HCT116 (cell line): ENCODE measurements at regions not wholly inside any gene's neighbourhood (a gene's known extent, or its start where the extent isn't known, plus 50 kb on each side); places are given as distances from the start of the nearest gene placed in this dataset.

Source experiments
- ATAC-seq: fragments of 200-7000 bp; cut with Tn5 transposase; 2 replicates; pipeline ENCODE4 v1.9.1; 2020; ENCODE audit warnings: mild to moderate bottlenecking, moderate library complexity
- BruUV-seq: library from RNA; stranded (reverse); fragments of 400-500 nt; replicated peaks from 2 replicates; lab custom pipeline; 2021; lab: Mats Ljungman, UMichigan
- CTCF ChIA-PET: fragments of 300-600 bp; sonication (Branson Sonifier 250); formaldehyde crosslinking; loops from one replicate; lab custom pipeline; 2021; ENCODE audit warnings: antibody characterized with exemption; lab: Charles Lee
- POLR2A ChIA-PET: fragments of 300-600, 350-600 bp; sonication (Branson Sonifier 250); formaldehyde crosslinking; loops from one replicate; lab custom pipeline; 2021; ENCODE audit warnings: antibody characterized with exemption; lab: Charles Lee
- RAD21 ChIA-PET, 2 experiments: fragments of 300-600 bp; sonication (Branson Sonifier 250); formaldehyde crosslinking; loops; one replicate each; lab custom pipeline; 2023; ENCODE audit warnings: low total read pairs in 2 of 2; ENCODE audit not compliant: uncharacterized antibody in 2 of 2, unreplicated experiment in 2 of 2, low non-redundant PET in 1 of 2; lab: Charles Lee
- DNase-seq: peaks from one replicate; pipeline ENCODE4 v3.0.0-alpha.2; 2010; ENCODE audit warnings: low read depth, low spot score
- H2AFZ ChIP-seq: fragments of 200-600 bp; shearing (Covaris generic), sonication (generic); 2 replicates; pipeline ENCODE4 v1.6.1; 2017; ENCODE audit warnings: low read depth, mixed run types, mixed read lengths, antibody characterized with exemption, low read length; ENCODE audit not compliant: poor library complexity, severe bottlenecking
- H3K27ac ChIP-seq: 2 replicates; pipeline ENCODE4 v1.5.1; 2012; ENCODE audit warnings: low read depth, low read length
- H3K27me3 ChIP-seq: fragments of 200-600 bp; sonication (generic); 2 replicates; pipeline ENCODE4 v1.6.1; 2016; ENCODE audit warnings: mixed run types, low read length, mixed read lengths; ENCODE audit not compliant: insufficient read depth
- H3K36me3 ChIP-seq, 2 experiments: fragments of 200-500 bp in 1 of 2; fragments of 200-600 bp in 1 of 2; sonication (Bioruptor generic) in 1 of 2; sonication (generic) in 1 of 2; 2 replicates each; pipeline versions ENCODE4 v1.5.1 to v1.6.1; 2014 to 2016; ENCODE audit warnings: low read length in 2 of 2, inconsistent platforms in 1 of 2, mixed read lengths in 1 of 2, mixed run types in 1 of 2; ENCODE audit not compliant: insufficient read depth in 2 of 2, control insufficient read depth in 1 of 2
- H3K4me1 ChIP-seq, 2 experiments: fragments of 200-600 bp in 1 of 2; sonication (generic) in 1 of 2; 2 replicates each; pipeline versions ENCODE4 v1.5.1 to v1.6.1; 2012 to 2017; ENCODE audit warnings: low read length in 2 of 2, inconsistent platforms in 1 of 2, mild to moderate bottlenecking in 1 of 2, mixed read lengths in 1 of 2, mixed run types in 1 of 2, moderate library complexity in 1 of 2; ENCODE audit not compliant: insufficient read depth in 2 of 2, control insufficient read depth in 1 of 2
- H3K4me2 ChIP-seq: fragments of 200-600 bp; sonication (generic); 2 replicates; pipeline ENCODE4 v1.6.1; 2017; ENCODE audit warnings: mixed run types, low read length, mixed read lengths
- H3K4me3 ChIP-seq, 2 experiments: fragments of 200-600 bp in 1 of 2; sonication (generic) in 1 of 2; replicated peaks in 1 of 2; 2 replicates each; pipeline ENCODE4 v1.5.1; 2011 to 2016; ENCODE audit warnings: low read length in 2 of 2, control low read depth in 1 of 2, low read depth in 1 of 2, mild to moderate bottlenecking in 1 of 2, mixed read lengths in 1 of 2, mixed run types in 1 of 2
- H3K79me2 ChIP-seq: fragments of 200-600 bp; sonication (generic); 2 replicates; pipeline ENCODE4 v1.6.1; 2017; ENCODE audit warnings: mild to moderate bottlenecking, mixed run types, low read length, moderate library complexity, mixed read lengths; ENCODE audit not compliant: insufficient read depth
- H3K9ac ChIP-seq: fragments of 200-600 bp; sonication (generic); 2 replicates; pipeline ENCODE4 v1.6.1; 2016; ENCODE audit warnings: low read length, mixed read lengths
- H3K9me2 ChIP-seq: fragments of 200-600 bp; sonication (generic), shearing (Covaris generic); 2 replicates; pipeline ENCODE4 v1.6.1; 2017; ENCODE audit warnings: mixed run types, mild to moderate bottlenecking, moderate library complexity; ENCODE audit not compliant: insufficient read depth
- H3K9me3 ChIP-seq, 2 experiments: fragments of 200-500 bp in 1 of 2; fragments of 200-600 bp in 1 of 2; sonication (Bioruptor generic) in 1 of 2; sonication (generic) in 1 of 2; 2 replicates each; pipeline ENCODE4 v1.6.1; 2014 to 2017; ENCODE audit warnings: low read length in 2 of 2, mixed read lengths in 2 of 2, inconsistent platforms in 1 of 2, low read depth in 1 of 2, mild to moderate bottlenecking in 1 of 2, mixed run types in 1 of 2, moderate library complexity in 1 of 2; ENCODE audit not compliant: control insufficient read depth in 1 of 2, insufficient read depth in 1 of 2
- H4K20me1 ChIP-seq: fragments of 200-600 bp; sonication (generic), shearing (Covaris generic); 2 replicates; pipeline ENCODE4 v1.6.1; 2017; ENCODE audit warnings: mixed run types, mild to moderate bottlenecking, moderate library complexity; ENCODE audit not compliant: insufficient read depth
- ATF3 ChIP-seq: IDR thresholded peaks from 2 replicates; pipeline ENCODE4 v1.6.1; 2012
- CBX3 ChIP-seq: IDR thresholded peaks from 2 replicates; pipeline ENCODE4 v1.6.1; 2012; ENCODE audit warnings: low read depth
- CEBPB ChIP-seq: IDR thresholded peaks from 2 replicates; pipeline ENCODE4 v1.6.1; 2012; ENCODE audit warnings: low read depth
- CTCF ChIP-seq, 3 experiments: fragments of 200-600 bp in 1 of 3; sonication (generic) in 1 of 3; IDR thresholded peaks in 2 of 3; conservative IDR thresholded peaks in 1 of 3; 2 replicates each; pipeline ENCODE4 v1.5.1; 2012 to 2017; ENCODE audit warnings: low read depth in 2 of 3, low read length in 2 of 3, antibody characterized with exemption in 1 of 3, borderline replicate concordance in 1 of 3, control low read depth in 1 of 3, mild to moderate bottlenecking in 1 of 3, mixed read lengths in 1 of 3, mixed run types in 1 of 3, moderate library complexity in 1 of 3; ENCODE audit not compliant: insufficient read depth in 1 of 3
- EGR1 ChIP-seq: IDR thresholded peaks from 2 replicates; pipeline ENCODE4 v1.6.1; 2012; ENCODE audit warnings: low read depth
- EZH2phosphoT487 ChIP-seq: fragments of 200-600 bp; IDR thresholded peaks from 2 replicates; pipeline ENCODE4 v1.6.1; 2018; ENCODE audit warnings: antibody characterized with exemption, borderline replicate concordance
- FOSL1 ChIP-seq: IDR thresholded peaks from 2 replicates; pipeline ENCODE4 v1.6.1; 2012; ENCODE audit warnings: low read depth
- JUND ChIP-seq: IDR thresholded peaks from 2 replicates; pipeline ENCODE4 v1.6.1; 2012
- POLR2A ChIP-seq: IDR thresholded peaks from 2 replicates; pipeline ENCODE4 v1.7.0; 2011; ENCODE audit warnings: borderline replicate concordance; ENCODE audit not compliant: insufficient read depth, insufficient read length; ENCODE audit errors: extremely low read depth
- RAD21 ChIP-seq: IDR thresholded peaks from 2 replicates; pipeline ENCODE4 v1.6.1; 2012; ENCODE audit warnings: low read depth, mild to moderate bottlenecking
- SIN3A ChIP-seq: IDR thresholded peaks from 2 replicates; pipeline ENCODE4 v1.6.1; 2012; ENCODE audit warnings: low read depth
- SP1 ChIP-seq: IDR thresholded peaks from 2 replicates; pipeline ENCODE4 v1.6.1; 2012; ENCODE audit warnings: low read depth
- SRF ChIP-seq: IDR thresholded peaks from 2 replicates; pipeline ENCODE4 v1.6.1; 2012; ENCODE audit warnings: low read depth
- TCF7L2 ChIP-seq: IDR thresholded peaks from 2 replicates; pipeline ENCODE4 v1.7.0; 2011; ENCODE audit warnings: borderline replicate concordance, inconsistent platforms; ENCODE audit not compliant: insufficient read depth, insufficient read length; ENCODE audit errors: extremely low read depth
- YY1 ChIP-seq: IDR thresholded peaks from 2 replicates; pipeline ENCODE4 v1.6.1; 2011; ENCODE audit warnings: low read length, low read depth, moderate library complexity, mild to moderate bottlenecking; ENCODE audit not compliant: insufficient replicate concordance; ENCODE audit errors: extremely low read depth
- ZBTB33 ChIP-seq: IDR thresholded peaks from 2 replicates; pipeline ENCODE4 v1.6.1; 2011; ENCODE audit warnings: mild to moderate bottlenecking, low read length, moderate library complexity; ENCODE audit not compliant: insufficient replicate concordance; ENCODE audit errors: extremely low read depth
- ZFX ChIP-seq: fragments of 450-650 bp; IDR thresholded peaks from 2 replicates; pipeline ENCODE4 v1.6.1; 2017
- ZNF274 ChIP-seq: fragments of 200-500 bp; sonication (Bioruptor generic); IDR thresholded peaks from 2 replicates; pipeline ENCODE4 v1.6.1; 2014; ENCODE audit warnings: mild to moderate bottlenecking, low read depth, low read length, inconsistent platforms
- intact Hi-C: fragments of 100-400 bp; cut with micrococcal nuclease; formaldehyde crosslinking; loops from 2 replicates; pipeline ENCODE4 v1.10.0; 2022
- TF ChIP-seq, protein P1 (sequence below): IDR thresholded peaks from 2 replicates; pipeline ENCODE4 v1.6.1; 2012
- TF ChIP-seq, protein P2 (sequence below): IDR thresholded peaks from 2 replicates; pipeline ENCODE4 v1.6.1; 2012; ENCODE audit warnings: low read depth

DNA sequence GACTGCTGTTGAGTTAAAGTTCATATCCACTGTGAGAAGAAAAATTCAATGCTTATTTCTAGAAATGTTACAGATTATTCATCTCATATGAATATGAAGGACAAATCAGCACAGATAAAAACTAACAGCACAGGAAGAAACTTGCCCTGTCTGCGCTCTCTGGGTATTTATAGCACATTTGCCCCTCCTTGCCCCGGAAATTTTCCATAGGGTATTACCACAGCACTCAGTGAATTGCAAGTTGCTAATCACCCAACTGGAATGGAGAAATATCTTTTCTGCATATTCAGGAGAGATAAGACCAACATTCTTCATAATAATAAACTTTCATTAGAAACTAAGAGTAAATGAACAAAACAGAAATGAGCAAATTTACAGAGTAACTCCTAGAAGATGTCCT is 318.0 kb upstream of the KLF12 start:
- no peaks in the 10 kb centered on the region for H3K4me1 ChIP-seq
- no peaks in the 10 kb centered on the region for H3K9me2 ChIP-seq
- BruUV-seq = no TSS peak
- no peaks in the 10 kb centered on the region for H3K27me3 ChIP-seq
- no peak overlapping the region for H3K4me3 ChIP-seq
- no peaks in the 10 kb centered on the region for H3K79me2 ChIP-seq
- H3K9me3 ChIP-seq = no peaks in the 10 kb centered on the region
- no peak overlapping the region for H3K27ac ChIP-seq
- ChIA-PET CTCF (no interaction called here), POLR2A (no interaction called here), RAD21 (no interaction called here)
- H3K4me2 ChIP-seq = no peak overlapping the region
- H2AFZ ChIP-seq = no peak overlapping the region
- no peaks in the 10 kb centered on the region for H3K36me3 ChIP-seq
- no peak for ATAC-seq
- H4K20me1 ChIP-seq = no peaks in the 10 kb centered on the region
- intact Hi-C loops = no loop called here
- TF ChIP-seq ZNF274 = no peak
- TF ChIP-seq TCF7L2 = no peak
- no peak for TF ChIP-seq CTCF (IDR thresholded peaks at IDR 0.05 in 2 of 3, conservative IDR thresholded peaks at IDR 0.05 in 1 of 3; ENCODE audit: borderline replicate concordance in 1 of 3, insufficient read depth in 1 of 3, low read depth in 2 of 3, low read length in 2 of 3)
- TF ChIP-seq ZBTB33 = no peak
- no peak for TF ChIP-seq SP1
- TF ChIP-seq, protein P1, sequence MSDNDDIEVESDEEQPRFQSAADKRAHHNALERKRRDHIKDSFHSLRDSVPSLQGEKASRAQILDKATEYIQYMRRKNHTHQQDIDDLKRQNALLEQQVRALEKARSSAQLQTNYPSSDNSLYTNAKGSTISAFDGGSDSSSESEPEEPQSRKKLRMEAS = no peak
- TF ChIP-seq CEBPB = no peak
- TF ChIP-seq, protein P2, sequence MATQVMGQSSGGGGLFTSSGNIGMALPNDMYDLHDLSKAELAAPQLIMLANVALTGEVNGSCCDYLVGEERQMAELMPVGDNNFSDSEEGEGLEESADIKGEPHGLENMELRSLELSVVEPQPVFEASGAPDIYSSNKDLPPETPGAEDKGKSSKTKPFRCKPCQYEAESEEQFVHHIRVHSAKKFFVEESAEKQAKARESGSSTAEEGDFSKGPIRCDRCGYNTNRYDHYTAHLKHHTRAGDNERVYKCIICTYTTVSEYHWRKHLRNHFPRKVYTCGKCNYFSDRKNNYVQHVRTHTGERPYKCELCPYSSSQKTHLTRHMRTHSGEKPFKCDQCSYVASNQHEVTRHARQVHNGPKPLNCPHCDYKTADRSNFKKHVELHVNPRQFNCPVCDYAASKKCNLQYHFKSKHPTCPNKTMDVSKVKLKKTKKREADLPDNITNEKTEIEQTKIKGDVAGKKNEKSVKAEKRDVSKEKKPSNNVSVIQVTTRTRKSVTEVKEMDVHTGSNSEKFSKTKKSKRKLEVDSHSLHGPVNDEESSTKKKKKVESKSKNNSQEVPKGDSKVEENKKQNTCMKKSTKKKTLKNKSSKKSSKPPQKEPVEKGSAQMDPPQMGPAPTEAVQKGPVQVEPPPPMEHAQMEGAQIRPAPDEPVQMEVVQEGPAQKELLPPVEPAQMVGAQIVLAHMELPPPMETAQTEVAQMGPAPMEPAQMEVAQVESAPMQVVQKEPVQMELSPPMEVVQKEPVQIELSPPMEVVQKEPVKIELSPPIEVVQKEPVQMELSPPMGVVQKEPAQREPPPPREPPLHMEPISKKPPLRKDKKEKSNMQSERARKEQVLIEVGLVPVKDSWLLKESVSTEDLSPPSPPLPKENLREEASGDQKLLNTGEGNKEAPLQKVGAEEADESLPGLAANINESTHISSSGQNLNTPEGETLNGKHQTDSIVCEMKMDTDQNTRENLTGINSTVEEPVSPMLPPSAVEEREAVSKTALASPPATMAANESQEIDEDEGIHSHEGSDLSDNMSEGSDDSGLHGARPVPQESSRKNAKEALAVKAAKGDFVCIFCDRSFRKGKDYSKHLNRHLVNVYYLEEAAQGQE = no peak
- TF ChIP-seq YY1 = no peak
- no peak for TF ChIP-seq JUND
- TF ChIP-seq EZH2phosphoT487 = no peak
- TF ChIP-seq FOSL1 = no peak
- no peak for TF ChIP-seq ZFX
- no peak for TF ChIP-seq SRF
- TF ChIP-seq EGR1 = no peak
- TF ChIP-seq POLR2A = no peak
- no peak for TF ChIP-seq ATF3
- TF ChIP-seq CBX3 = no peak
- TF ChIP-seq RAD21 = no peak
- TF ChIP-seq SIN3A = no peak
- H3K9ac ChIP-seq = no peak overlapping the region
- no peak for DNase-seq
